SU-DHL-6 (cell line): ENCODE measurements at regions not wholly inside any gene's neighbourhood (a gene's known extent, or its start where the extent isn't known, plus 50 kb on each side); places are given as distances from the start of the nearest gene placed in this dataset.

Experiments used
- EZH2phosphoT487 ChIP-seq: fragments of 200-600 bp; sonication (generic), shearing (Covaris generic); conservative IDR thresholded peaks from 2 replicates; pipeline ENCODE4 v1.6.1; 2018; ENCODE audit warnings: mild to moderate bottlenecking, antibody characterized with exemption, low read length, moderate library complexity, mixed read lengths
- TF ChIP-seq, protein P1 (sequence below): fragments of 200-600 bp; sonication (generic); IDR thresholded peaks from one replicate; pipeline ENCODE4 v1.5.1; 2017; ENCODE audit warnings: antibody characterized with exemption, mild to moderate bottlenecking, low read length, moderate library complexity; ENCODE audit not compliant: insufficient read depth, poor library complexity, severe bottlenecking

- TF ChIP-seq, protein P1, sequence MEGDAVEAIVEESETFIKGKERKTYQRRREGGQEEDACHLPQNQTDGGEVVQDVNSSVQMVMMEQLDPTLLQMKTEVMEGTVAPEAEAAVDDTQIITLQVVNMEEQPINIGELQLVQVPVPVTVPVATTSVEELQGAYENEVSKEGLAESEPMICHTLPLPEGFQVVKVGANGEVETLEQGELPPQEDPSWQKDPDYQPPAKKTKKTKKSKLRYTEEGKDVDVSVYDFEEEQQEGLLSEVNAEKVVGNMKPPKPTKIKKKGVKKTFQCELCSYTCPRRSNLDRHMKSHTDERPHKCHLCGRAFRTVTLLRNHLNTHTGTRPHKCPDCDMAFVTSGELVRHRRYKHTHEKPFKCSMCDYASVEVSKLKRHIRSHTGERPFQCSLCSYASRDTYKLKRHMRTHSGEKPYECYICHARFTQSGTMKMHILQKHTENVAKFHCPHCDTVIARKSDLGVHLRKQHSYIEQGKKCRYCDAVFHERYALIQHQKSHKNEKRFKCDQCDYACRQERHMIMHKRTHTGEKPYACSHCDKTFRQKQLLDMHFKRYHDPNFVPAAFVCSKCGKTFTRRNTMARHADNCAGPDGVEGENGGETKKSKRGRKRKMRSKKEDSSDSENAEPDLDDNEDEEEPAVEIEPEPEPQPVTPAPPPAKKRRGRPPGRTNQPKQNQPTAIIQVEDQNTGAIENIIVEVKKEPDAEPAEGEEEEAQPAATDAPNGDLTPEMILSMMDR = no peak
- TF ChIP-seq EZH2phosphoT487 = no peak
Measured at GRCh38 chr3:75248974-75249373, 415.2 kb upstream of the FRG2C start.
